Astrocyte of the cerebellum (primary cell): ENCODE measurements at regions not wholly inside any gene's neighbourhood (a gene's known extent, or its start where the extent isn't known, plus 50 kb on each side); places are given as distances from the start of the nearest gene placed in this dataset.
A peak's percentile ranks its signal among the peaks of the same experiment; 100 is the strongest.

Experiments used
- DNase-seq: peaks from one replicate; pipeline ENCODE4 v3.0.0-alpha.2; 2011; ENCODE audit warnings: low read depth
- H3K4me3 ChIP-seq: 2 replicates; pipeline ENCODE4 v1.5.1; 2011; ENCODE audit warnings: mild to moderate bottlenecking, low read depth, low read length, moderate library complexity
- in situ Hi-C: cut with HindIII; loops from 2 replicates; pipeline ENCODE4 v1.10.0; 2017; ENCODE audit warnings: low sequenced_read_pairs
- TF ChIP-seq, protein P1 (sequence below): IDR thresholded peaks from 2 replicates; pipeline ENCODE4 v1.5.1; 2012; ENCODE audit warnings: low read length, low read depth, moderate library complexity, mild to moderate bottlenecking; ENCODE audit errors: missing control alignments

DNA sequence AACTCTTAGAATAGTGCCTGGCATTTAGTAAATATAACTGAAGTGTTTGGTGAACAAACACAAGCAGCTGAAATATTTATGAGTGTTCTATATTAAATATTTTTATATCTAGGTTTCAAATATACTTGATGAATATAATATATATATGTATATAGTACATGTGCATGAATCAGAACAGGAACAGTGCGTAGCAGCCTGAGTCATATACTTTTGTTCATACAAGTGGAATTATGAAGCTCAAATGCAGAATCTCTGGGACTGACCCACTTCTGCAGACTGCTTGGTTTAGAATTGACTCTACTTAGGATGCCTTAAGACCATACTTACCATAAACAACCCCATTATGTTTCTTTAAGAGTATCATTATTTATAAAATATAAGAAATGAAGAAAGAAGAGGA, 997.8 kb upstream of the RAG2 start:
- no peak overlapping the region for H3K4me3 ChIP-seq
- TF ChIP-seq, protein P1, sequence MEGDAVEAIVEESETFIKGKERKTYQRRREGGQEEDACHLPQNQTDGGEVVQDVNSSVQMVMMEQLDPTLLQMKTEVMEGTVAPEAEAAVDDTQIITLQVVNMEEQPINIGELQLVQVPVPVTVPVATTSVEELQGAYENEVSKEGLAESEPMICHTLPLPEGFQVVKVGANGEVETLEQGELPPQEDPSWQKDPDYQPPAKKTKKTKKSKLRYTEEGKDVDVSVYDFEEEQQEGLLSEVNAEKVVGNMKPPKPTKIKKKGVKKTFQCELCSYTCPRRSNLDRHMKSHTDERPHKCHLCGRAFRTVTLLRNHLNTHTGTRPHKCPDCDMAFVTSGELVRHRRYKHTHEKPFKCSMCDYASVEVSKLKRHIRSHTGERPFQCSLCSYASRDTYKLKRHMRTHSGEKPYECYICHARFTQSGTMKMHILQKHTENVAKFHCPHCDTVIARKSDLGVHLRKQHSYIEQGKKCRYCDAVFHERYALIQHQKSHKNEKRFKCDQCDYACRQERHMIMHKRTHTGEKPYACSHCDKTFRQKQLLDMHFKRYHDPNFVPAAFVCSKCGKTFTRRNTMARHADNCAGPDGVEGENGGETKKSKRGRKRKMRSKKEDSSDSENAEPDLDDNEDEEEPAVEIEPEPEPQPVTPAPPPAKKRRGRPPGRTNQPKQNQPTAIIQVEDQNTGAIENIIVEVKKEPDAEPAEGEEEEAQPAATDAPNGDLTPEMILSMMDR, result no peak
- in situ Hi-C loops, result no loop called here
- no peak for DNase-seq

DNA sequence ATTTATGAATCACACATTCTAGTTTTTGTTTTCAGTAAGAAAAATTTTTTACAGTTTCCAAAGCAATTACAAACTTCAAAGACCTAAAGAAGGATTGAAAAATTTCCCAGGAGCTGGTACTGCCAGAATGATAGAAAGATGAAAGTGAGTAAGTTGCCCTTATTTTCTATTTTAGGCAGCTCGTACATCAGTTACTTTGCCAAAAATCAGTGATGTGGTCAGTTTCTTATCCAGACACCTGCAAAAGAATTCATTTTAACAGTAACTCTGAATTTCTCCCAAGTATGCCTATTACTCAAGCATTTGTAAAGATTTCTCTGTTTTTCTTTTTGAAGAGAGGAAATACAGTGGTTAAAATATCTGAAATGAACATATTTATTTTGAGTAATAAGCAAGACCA, 976.3 kb upstream of the RAG2 start:
- in situ Hi-C loops, result no loop called here
- TF ChIP-seq, protein P1, result no peak

GRCh38 chr11:37572491-37573171, 974.6 kb upstream of the RAG2 start:
- in situ Hi-C loops, result no loop called here
- no peak overlapping the region for H3K4me3 ChIP-seq
- DNase-seq, result no peak
- TF ChIP-seq, protein P1, result no peak

More for the DNA sequence above, 976.3 kb upstream of the RAG2 start:
- H3K4me3 ChIP-seq, result no peak overlapping the region
- DNase-seq, result peak; percentile 23

- TF ChIP-seq, protein P1, result no peak
- in situ Hi-C loops, result no loop called here
- DNase-seq, result no peak
- H3K4me3 ChIP-seq, result no peak overlapping the region
Measured at GRCh38 chr11:37571246-37571645, 973.2 kb upstream of the RAG2 start.

GRCh38 chr11:37560991-37561390, 963.0 kb upstream of the RAG2 start:
- DNase-seq, result no peak
- no peak overlapping the region for H3K4me3 ChIP-seq
- in situ Hi-C loops, result no loop called here
- TF ChIP-seq, protein P1, result no peak

GRCh38 chr11:37560346-37560745, 962.3 kb upstream of the RAG2 start:
- H3K4me3 ChIP-seq, result no peak overlapping the region
- no peak for DNase-seq
- in situ Hi-C loops, result no loop called here
- TF ChIP-seq, protein P1, result no peak
